ENCODE measurements at regions not wholly inside any gene's neighbourhood (a gene's known extent, or its start where the extent isn't known, plus 50 kb on each side); places are given as distances from the start of the nearest gene placed in this dataset.
A peak's percentile ranks its signal among the peaks of the same experiment; 100 is the strongest.
"Not testable (repeated sequence)": the region's sequence is repeated elsewhere in the genome, so short reads cannot be mapped to it uniquely, and the experiment has no call there.

DNA sequence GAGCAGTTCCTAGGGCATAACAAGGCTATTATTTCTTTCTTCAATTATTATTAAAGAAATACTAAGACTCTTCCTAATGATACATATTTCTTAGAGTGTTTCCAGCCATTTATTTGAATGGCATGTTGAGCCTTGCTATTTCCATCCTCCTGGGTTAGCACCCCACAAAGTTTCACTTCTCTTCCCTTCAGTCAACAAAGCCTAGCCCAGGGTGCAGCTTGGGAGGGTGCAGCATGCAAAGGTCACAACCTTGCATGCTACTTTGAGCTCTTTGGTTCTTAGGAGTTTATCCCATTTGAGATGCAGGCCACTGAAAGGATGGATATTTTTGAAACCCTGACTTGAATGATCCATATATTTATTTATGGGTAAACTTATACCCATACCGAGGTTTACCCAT is 454.4 kb upstream of the MEIS1 start:
- intact Hi-C loops (cut with DNase I): no loop called here
- no peak for DNase-seq

DNA sequence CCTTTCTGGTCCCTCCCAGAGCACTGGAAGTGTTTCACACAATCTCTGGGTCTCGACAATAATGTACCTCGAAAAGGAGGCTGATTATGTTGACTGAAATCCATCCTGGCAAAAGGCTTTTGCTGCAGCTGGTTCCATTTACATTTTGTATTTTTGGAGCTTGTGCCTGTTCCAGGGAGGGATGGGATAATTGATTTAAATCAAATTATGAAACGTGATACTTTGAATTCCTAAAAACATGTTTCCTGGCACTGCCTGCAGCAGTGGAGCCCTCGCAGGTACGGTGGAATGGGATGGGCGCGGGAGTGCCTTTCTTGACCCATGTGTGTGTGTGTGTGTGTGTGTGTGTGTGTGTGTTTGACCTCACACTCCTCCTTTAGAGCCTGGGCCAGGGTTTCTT is 455.5 kb upstream of the MEIS1 start:
- intact Hi-C loops (cut with DNase I): no loop called here
- peak in 1 of 10 donors; percentile 61 for DNase-seq

GRCh38 chr2:65974067-65974723 is 460.7 kb upstream of the MEIS1 start:
- no peak for DNase-seq
- intact Hi-C loops (cut with DNase I): no loop called here

DNA sequence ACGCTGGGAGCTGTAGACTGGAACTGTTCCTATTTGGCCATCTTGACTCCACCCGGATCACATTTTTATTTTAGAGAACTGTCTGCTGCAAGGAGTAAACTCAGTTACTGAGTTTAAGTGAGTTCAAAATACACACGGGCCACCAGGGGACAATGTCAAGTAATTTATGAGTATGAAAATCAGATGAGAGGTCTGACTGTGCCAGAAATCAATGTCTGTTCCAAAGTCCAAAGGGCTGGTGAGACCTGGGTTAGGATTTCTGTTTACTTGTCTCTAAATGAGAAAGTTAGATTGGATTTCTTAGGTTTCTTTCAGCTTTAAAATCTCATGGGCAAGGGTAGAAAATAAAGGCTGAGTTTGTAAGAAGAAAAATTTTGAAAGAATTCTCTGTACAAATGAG is 465.8 kb upstream of the MEIS1 start:
- DNase-seq: no peak
- intact Hi-C loops (cut with DNase I): no loop called here

DNA sequence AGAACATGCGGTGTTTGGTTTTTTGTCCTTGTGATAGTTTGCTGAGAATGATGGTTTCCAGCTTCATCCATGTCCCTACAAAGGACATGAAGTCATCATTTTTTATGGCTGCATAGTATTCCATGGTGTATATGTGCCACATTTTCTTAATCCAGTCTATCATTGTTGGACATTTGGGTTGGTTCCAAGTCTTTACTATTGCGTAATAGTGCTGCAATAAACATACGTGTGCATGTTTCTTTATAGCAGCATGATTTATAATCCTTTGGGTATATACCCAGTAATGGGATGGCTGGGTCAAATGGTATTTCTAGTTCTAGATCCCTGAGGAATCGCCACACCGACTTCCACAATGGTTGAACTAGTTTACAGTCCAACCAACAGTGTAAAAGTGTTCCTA is 471.6 kb upstream of the MEIS1 start:
- intact Hi-C loops (cut with DNase I); DNase-seq: not testable (repeated sequence)

DNA sequence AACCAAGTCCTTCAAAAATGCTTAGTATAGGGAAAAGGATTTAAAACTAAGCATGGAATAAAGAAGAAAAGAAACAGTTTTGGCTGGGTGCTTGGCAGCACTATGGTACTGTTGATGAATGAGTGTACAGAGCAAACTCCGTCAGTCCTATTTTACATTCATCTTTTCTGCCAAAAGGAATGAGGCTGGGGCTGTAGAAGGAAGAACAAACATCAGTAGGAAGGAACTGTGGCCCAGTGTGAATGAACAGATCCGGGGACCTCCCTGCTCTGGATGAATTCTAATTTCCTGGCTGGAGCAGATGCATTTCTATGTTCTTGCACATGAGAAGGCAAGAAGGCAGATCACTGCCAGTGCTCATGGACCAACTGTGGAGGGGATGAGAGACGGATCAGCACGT is 474.0 kb upstream of the MEIS1 start:
- DNase-seq: no peak
- intact Hi-C loops (cut with DNase I): no loop called here

DNA sequence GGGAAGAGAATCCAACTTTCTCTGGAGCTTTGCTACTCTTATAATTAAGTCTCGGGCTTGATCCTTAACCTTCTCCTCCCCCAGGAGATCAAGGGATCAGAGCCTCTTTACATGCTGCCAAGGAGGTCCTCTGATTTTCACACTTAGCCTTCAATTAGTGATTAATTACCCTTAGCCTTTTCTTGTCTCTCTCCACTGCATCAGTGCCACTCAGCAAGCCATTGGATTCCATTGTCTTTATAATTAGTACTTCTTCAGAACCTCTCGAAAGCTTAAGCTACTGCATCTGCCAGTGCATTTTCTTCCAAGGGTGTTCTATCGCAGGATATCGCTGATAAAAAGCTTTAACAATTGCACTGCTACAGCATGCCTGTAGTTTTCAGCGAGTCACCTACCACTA is 477.0 kb upstream of the MEIS1 start:
- DNase-seq: no peak
- intact Hi-C loops (cut with DNase I): no loop called here

- intact Hi-C loops (cut with DNase I): no loop called here
- no peak for DNase-seq
Measured at GRCh38 chr2:65957454-65957853, 477.5 kb upstream of the MEIS1 start.

DNA sequence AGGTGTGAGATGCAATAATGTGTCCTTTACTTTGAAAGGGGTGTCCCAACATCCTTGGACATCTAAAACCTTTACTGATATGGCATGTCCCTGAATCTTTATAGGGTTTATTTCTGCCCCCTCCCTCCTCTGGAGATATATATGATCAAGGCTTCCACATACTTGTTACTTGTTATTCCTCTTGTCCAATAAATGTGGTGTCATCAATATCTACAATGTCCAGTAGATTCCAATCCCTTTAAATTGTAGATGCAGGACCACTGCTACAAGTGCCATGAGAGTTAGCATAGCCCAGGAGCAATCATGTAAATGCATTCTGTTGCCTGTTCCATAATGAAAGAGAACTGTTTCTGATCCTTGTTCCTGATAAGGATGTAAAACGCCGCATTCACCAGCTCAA is 479.7 kb upstream of the MEIS1 start:
- DNase-seq: no peak

DNA sequence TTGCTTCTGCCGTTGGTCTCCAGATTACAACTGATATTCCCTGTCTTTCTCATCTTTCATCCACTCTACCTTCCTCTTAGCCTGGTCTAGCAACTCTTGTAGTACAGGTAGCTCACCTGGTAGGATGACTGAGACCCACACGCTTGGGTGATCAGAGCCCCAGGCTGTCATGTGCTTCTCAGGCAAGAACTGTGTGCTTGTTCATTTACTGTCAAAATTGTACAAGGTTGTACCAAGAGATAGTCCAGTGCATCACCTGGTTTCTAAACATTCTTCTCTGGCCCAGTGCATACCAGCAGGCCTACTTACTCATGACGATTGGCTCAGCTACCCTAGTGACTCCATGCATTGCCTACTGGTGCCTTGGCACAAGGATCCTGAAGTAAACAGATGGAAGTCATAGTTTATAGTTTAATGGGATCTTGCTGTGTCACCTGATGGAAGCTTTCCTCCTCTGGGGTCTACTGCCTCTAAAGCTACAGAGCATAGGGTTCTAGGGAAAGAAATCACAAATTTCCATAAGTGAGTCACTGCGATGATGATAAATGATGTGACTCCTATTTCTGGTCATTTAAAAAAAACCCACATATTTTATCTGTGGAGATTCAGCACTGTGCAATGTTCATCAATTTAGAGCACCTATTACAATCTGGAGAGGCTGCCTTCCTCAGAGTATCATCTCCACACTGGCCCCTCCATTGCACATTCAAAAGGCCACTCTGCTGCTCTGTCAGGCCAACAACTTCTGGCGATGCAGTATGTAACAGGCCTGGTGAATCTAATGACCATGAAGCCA is 481.8 kb upstream of the MEIS1 start:
- DNase-seq: no peak
- intact Hi-C loops (cut with DNase I): no loop called here

More for the DNA sequence above, 479.7 kb upstream of the MEIS1 start:
- intact Hi-C loops (cut with DNase I): no loop called here

- no peak for DNase-seq
- intact Hi-C loops (cut with DNase I): no loop called here
Measured at GRCh38 chr2:65944213-65944612, 490.7 kb upstream of the MEIS1 start.

DNA sequence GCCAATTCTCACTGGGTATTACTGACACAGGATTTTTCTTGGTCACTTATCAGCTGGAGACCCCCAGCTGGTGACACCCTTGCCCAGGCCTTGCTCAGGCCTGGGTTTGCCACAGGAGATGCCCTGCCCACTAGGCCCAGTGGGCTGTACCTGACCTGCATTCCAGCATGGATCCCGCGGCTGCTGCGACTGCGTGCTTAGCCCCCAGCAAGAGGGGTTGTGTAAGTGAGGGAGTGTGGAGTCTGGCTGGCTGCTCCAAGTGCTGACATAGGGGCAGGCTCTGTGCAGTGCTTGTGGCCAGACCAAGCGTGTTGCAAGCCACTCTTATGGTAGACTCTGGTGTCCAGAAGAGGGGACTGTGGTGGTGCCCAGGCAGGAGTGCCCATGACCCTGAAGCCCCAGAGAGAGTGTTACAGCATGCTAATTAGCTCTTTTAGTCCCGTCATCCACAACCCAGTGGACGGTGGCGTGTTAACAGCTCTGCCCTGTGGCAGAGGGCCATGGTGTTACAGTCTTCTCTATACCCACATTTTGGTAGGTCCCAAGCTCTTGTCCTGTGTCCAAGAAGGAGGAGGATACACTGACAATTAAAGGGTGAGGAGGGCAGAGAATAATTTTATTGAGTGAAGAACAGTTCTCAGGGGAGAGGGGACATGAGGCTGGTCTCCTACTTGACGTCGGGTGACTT is 491.7 kb upstream of the MEIS1 start:
- peak in 2 of 10 donors; percentile 69 to 78 for DNase-seq

DNA sequence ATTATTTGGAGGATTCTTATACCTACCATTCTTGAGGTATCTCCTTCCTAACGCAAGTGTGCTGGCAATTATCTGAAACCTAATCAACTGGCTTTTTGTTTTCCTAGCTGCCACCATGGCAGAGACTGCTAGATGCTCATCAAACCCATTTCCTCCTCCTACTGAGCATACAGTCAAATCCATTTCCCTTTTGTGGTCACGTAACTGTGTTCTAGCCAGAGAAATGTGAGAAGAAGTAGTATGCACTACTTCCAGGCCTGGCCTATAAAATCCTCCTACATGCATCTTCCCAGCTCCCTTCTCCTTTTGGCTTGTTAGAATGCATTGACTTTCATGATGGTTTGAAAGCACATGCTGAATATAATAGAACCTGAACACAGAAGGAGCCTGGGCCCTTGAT is 494.1 kb upstream of the MEIS1 start:
- intact Hi-C loops (cut with DNase I): no loop called here
- DNase-seq: no peak

More for the DNA sequence above, 491.7 kb upstream of the MEIS1 start:
- intact Hi-C loops (cut with DNase I): no loop called here

DNA sequence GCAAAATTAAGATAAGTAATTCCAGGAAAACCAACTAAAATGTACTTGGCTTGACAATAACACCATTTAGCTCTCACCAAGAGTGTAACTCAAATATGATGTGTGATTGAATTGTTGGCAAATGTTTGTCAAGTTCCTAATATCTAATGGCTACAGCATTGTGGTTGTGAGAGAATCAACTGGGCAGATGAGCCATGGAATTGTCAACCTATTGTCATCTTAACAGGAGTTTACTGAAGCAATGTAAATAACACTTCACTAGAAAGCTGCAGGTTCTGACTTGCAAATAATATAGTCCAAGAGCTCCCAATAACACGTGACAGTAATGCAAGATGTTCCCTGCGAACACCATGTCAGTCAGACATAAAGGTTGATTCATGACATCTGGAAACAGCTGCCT is 495.2 kb upstream of the MEIS1 start:
- no peak for DNase-seq
- intact Hi-C loops (cut with DNase I): no loop called here

- DNase-seq: no peak
- intact Hi-C loops (cut with DNase I): no loop called here
Measured at GRCh38 chr2:65937379-65938160, 497.4 kb upstream of the MEIS1 start.

- DNase-seq: no peak
- intact Hi-C loops (cut with DNase I): no loop called here
Measured at GRCh38 chr2:65934992-65935629, 499.8 kb upstream of the MEIS1 start.

GRCh38 chr2:65932571-65932970 is 500.2 kb upstream of the SPRED2 start:
- no peak for DNase-seq
- intact Hi-C loops (cut with DNase I): no loop called here

DNA sequence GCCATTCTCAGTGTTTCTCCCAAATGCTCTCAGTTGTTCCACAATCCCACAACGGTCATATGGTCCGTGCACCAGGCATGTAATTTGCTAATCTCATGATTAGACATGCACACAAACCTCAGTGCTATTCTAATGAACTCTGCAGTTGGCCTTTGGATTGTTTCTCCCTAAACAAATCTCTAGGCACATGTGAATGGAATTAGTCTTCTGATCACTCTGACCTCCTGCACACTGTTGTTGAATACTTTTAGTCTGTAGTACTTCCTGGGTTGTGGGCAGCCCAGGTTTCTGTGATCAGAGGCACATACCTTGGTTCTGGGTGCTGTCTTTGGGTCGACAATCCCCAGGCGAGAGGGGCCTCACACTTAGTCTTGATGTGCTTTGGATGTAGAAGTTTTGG is 498.7 kb upstream of the SPRED2 start:
- intact Hi-C loops (cut with DNase I): no loop called here
- no peak for DNase-seq

DNA sequence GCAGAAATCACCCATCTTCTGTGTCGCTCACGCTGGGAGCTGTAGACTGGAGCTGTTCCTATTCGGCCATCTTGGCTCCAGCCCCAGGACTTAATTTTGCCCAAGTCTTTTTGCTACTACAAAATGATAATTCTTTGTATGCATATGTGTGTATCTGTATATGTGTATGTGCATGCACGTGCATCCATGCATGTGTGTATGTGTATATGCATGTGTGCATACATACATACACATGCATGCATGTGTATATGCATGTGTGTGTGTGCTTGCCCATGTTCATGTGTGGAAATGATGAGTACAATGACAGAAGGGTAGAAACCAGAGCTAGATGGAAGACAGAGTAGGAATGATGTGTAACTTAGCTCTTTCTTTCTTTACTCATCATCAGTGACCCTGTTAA is 497.9 kb upstream of the SPRED2 start:
- intact Hi-C loops (cut with DNase I): no loop called here
- DNase-seq: no peak

GRCh38 chr2:65929664-65930063 is 497.3 kb upstream of the SPRED2 start:
- DNase-seq; intact Hi-C loops (cut with DNase I): not testable (repeated sequence)

All from posterior cingulate gyrus (tissue), 11 donors.